MM.1S (cell line): ENCODE measurements at regions not wholly inside any gene's neighbourhood (a gene's known extent, or its start where the extent isn't known, plus 50 kb on each side); places are given as distances from the start of the nearest gene placed in this dataset.

Experiments
- DNase-seq: peaks from one replicate; pipeline ENCODE4 v3.0.0-alpha.2; 2015
- H2AFZ ChIP-seq: fragments of 300-600 bp; sonication (generic); 2 replicates; pipeline ENCODE4 v1.6.0; 2016; ENCODE audit warnings: antibody characterized with exemption, low read length
- H3F3A ChIP-seq: fragments of 300-600 bp; sonication (generic); 2 replicates; pipeline ENCODE4 v1.6.1; 2016; ENCODE audit warnings: mild to moderate bottlenecking, antibody characterized with exemption, low read length, moderate library complexity, mixed read lengths; ENCODE audit not compliant: insufficient read depth
- H3K27ac ChIP-seq: fragments of 300-600 bp; sonication (generic); 2 replicates; pipeline ENCODE4 v1.5.1; 2016; ENCODE audit warnings: mild to moderate bottlenecking, low read length
- H3K27me3 ChIP-seq: fragments of 300-600 bp; sonication (generic); replicated peaks from 2 replicates; pipeline ENCODE4 v1.6.0; 2016; ENCODE audit warnings: low read length; ENCODE audit not compliant: insufficient read depth
- H3K36me3 ChIP-seq: fragments of 300-600 bp; sonication (generic); replicated peaks from 2 replicates; pipeline ENCODE4 v1.6.1; 2016; ENCODE audit warnings: mild to moderate bottlenecking, low read length, mixed read lengths; ENCODE audit not compliant: insufficient read depth
- H3K4me1 ChIP-seq: fragments of 300-600 bp; sonication (generic); 2 replicates; pipeline ENCODE4 v1.6.1; 2016; ENCODE audit warnings: low read length, mixed read lengths
- H3K4me2 ChIP-seq: fragments of 300-600 bp; sonication (generic); 2 replicates; pipeline ENCODE4 v1.6.0; 2016; ENCODE audit warnings: low read depth, low read length
- H3K4me3 ChIP-seq: fragments of 300-600 bp; sonication (generic); 2 replicates; pipeline ENCODE4 v1.5.1; 2016; ENCODE audit warnings: low read length, mixed read lengths
- H3K79me2 ChIP-seq: fragments of 300-600 bp; sonication (generic); 2 replicates; pipeline ENCODE4 v1.6.1; 2016; ENCODE audit warnings: mixed run types, low read length, mixed read lengths
- H3K9ac ChIP-seq: fragments of 300-600 bp; sonication (generic); 2 replicates; pipeline ENCODE4 v1.6.1; 2016; ENCODE audit warnings: low read length, mixed read lengths
- H3K9me2 ChIP-seq: fragments of 300-600 bp; sonication (generic); replicated peaks from 2 replicates; pipeline ENCODE4 v1.6.1; 2016; ENCODE audit warnings: mild to moderate bottlenecking, low read length, mixed read lengths; ENCODE audit not compliant: insufficient read depth
- H3K9me3 ChIP-seq: fragments of 300-600 bp; sonication (generic); replicated peaks from 2 replicates; pipeline ENCODE4 v1.6.1; 2016; ENCODE audit warnings: mild to moderate bottlenecking, low read length, mixed read lengths; ENCODE audit not compliant: insufficient read depth
- H4K20me1 ChIP-seq: fragments of 300-600 bp; sonication (generic); 2 replicates; pipeline ENCODE4 v1.6.1; 2016; ENCODE audit warnings: mild to moderate bottlenecking, low read length, moderate library complexity, mixed read lengths; ENCODE audit not compliant: insufficient read depth
- EZH2 ChIP-seq: fragments of 300-600 bp; sonication (generic); optimal IDR thresholded peaks from 2 replicates; pipeline ENCODE3; 2017; ENCODE audit warnings: low read depth, mild to moderate bottlenecking, antibody characterized with exemption, low read length, mixed read lengths
- EZH2phosphoT487 ChIP-seq: fragments of 300-600 bp; sonication (generic); IDR thresholded peaks from 2 replicates; pipeline ENCODE4 v1.6.1; 2018; ENCODE audit warnings: antibody characterized with exemption, low read length
- TF ChIP-seq, protein P1 (sequence below): fragments of 300-600 bp; sonication (generic); IDR thresholded peaks from 2 replicates; pipeline ENCODE4 v1.5.1; 2016; ENCODE audit warnings: antibody characterized with exemption, low read length, mixed read lengths

DNA sequence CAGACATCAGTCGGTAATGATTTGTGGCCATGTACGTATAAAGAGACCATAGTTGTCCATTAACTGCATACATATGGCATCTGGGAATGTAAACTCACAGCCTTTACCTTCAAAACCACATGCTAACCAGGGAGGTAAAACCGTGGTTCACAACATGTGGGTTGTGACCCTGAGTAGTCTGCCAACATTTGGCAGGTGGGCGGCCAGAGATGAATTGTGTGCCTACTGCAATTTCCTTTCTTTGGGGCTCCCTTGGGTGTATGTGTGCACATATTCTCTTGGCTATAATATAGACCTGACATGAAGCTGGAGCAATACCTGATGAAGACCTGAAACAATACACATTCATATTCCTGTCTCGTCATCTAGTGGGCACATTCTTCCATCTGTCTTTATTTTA, 396.0 kb downstream of the MLLT3 start:
- no peaks in the 10 kb centered on the region for H3F3A ChIP-seq
- no peak overlapping the region for H3K9ac ChIP-seq
- TF ChIP-seq EZH2 (no peak), EZH2phosphoT487 (no peak)
- TF ChIP-seq, protein P1, sequence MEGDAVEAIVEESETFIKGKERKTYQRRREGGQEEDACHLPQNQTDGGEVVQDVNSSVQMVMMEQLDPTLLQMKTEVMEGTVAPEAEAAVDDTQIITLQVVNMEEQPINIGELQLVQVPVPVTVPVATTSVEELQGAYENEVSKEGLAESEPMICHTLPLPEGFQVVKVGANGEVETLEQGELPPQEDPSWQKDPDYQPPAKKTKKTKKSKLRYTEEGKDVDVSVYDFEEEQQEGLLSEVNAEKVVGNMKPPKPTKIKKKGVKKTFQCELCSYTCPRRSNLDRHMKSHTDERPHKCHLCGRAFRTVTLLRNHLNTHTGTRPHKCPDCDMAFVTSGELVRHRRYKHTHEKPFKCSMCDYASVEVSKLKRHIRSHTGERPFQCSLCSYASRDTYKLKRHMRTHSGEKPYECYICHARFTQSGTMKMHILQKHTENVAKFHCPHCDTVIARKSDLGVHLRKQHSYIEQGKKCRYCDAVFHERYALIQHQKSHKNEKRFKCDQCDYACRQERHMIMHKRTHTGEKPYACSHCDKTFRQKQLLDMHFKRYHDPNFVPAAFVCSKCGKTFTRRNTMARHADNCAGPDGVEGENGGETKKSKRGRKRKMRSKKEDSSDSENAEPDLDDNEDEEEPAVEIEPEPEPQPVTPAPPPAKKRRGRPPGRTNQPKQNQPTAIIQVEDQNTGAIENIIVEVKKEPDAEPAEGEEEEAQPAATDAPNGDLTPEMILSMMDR: no peak
- no peak overlapping the region for H3K27ac ChIP-seq
- H4K20me1 ChIP-seq: no peaks in the 10 kb centered on the region
- H3K36me3 ChIP-seq: no peaks in the 10 kb centered on the region
- H3K9me3 ChIP-seq: no peaks in the 10 kb centered on the region
- H3K27me3 ChIP-seq: no peaks in the 10 kb centered on the region
- no peak for DNase-seq
- H2AFZ ChIP-seq: no peak overlapping the region
- H3K79me2 ChIP-seq: no peaks in the 10 kb centered on the region
- H3K9me2 ChIP-seq: no peaks in the 10 kb centered on the region
- H3K4me1 ChIP-seq: no peaks in the 10 kb centered on the region
- no peak overlapping the region for H3K4me2 ChIP-seq
- no peak overlapping the region for H3K4me3 ChIP-seq

DNA sequence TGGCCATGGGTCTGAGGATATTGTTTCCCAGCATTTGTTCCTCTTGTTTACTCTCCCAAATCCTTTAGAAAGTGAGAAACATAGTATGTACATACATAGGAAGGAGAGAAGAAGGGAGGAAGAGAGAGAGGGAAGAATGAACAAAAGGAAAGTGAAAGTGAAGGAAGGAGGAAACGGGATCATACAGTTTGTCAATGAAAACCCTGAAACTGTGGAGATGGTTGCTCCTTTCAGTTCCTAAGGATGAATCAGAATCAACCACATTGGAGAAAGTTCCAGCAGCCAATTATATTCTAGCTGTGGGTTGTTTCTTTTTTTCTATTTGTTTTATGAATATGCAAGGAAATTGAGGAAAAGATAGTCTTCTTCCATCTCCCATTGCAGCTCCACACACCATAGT, 396.5 kb downstream of the MLLT3 start:
- no peak overlapping the region for H3K4me2 ChIP-seq
- no peak overlapping the region for H2AFZ ChIP-seq
- H3K9me3 ChIP-seq: no peaks in the 10 kb centered on the region
- no peaks in the 10 kb centered on the region for H3K36me3 ChIP-seq
- H3K4me1 ChIP-seq: no peaks in the 10 kb centered on the region
- H3K9me2 ChIP-seq: no peaks in the 10 kb centered on the region
- no peak overlapping the region for H3K9ac ChIP-seq
- no peaks in the 10 kb centered on the region for H4K20me1 ChIP-seq
- no peaks in the 10 kb centered on the region for H3K27me3 ChIP-seq
- H3K27ac ChIP-seq: no peak overlapping the region
- no peak for DNase-seq
- TF ChIP-seq, protein P1: no peak
- TF ChIP-seq EZH2phosphoT487: no peak
- TF ChIP-seq EZH2: no peak
- H3K4me3 ChIP-seq: no peak overlapping the region
- H3F3A ChIP-seq: no peaks in the 10 kb centered on the region
- H3K79me2 ChIP-seq: no peaks in the 10 kb centered on the region

DNA sequence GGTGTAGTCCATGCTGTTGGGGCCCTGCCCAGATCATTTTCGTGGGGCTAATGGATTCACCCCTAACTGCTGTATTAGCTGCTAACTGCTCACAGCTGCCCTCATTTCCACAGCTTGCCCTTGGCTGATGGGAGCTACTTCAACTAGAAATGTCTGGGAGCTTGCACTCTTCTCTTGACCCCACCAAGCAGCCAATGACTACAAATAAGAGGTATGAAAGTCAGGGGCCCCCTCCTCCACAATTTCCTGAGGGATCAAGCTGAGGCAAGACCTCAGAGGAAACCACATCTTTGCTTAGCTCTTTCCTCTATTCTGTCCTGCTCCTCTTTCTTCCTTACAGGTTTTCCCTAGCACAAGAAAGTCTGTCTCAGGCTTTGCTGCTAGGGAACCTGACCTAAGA, 397.5 kb downstream of the MLLT3 start:
- no peaks in the 10 kb centered on the region for H4K20me1 ChIP-seq
- H3K79me2 ChIP-seq: no peaks in the 10 kb centered on the region
- H3K9me2 ChIP-seq: no peaks in the 10 kb centered on the region
- no peaks in the 10 kb centered on the region for H3K36me3 ChIP-seq
- H3K9me3 ChIP-seq: no peaks in the 10 kb centered on the region
- no peak overlapping the region for H3K4me3 ChIP-seq
- H2AFZ ChIP-seq: no peak overlapping the region
- no peak overlapping the region for H3K27ac ChIP-seq
- no peak overlapping the region for H3K9ac ChIP-seq
- TF ChIP-seq EZH2 (no peak), EZH2phosphoT487 (no peak)
- TF ChIP-seq, protein P1: no peak
- no peaks in the 10 kb centered on the region for H3F3A ChIP-seq
- DNase-seq: no peak
- H3K27me3 ChIP-seq: no peaks in the 10 kb centered on the region
- H3K4me2 ChIP-seq: no peak overlapping the region
- no peaks in the 10 kb centered on the region for H3K4me1 ChIP-seq
